ENCODE measurements at regions not wholly inside any gene's neighbourhood (a gene's known extent, or its start where the extent isn't known, plus 50 kb on each side); places are given as distances from the start of the nearest gene placed in this dataset.
"Not testable (repeated sequence)": the region's sequence is repeated elsewhere in the genome, so short reads cannot be mapped to it uniquely, and the experiment has no call there.

GRCh38 chr4:151459375-151459774 lies 50.4 kb downstream of the FHIP1A start:
- no peak for DNase-seq (ENCODE audit: low spot score)

GRCh38 chr4:151460434-151460833 lies 51.5 kb downstream of the FHIP1A start:
- DNase-seq (ENCODE audit: low spot score), result no peak

GRCh38 chr4:151462554-151462953 lies 53.6 kb downstream of the FHIP1A start:
- DNase-seq (ENCODE audit: low spot score), result no peak

GRCh38 chr4:151468715-151469696 lies 60.0 kb downstream of the FHIP1A start:
- DNase-seq (ENCODE audit: low spot score), result no peak

GRCh38 chr4:151469970-151470369 lies 61.0 kb downstream of the FHIP1A start:
- DNase-seq (ENCODE audit: low spot score), result no peak

- DNase-seq (ENCODE audit: low spot score), result no peak
Observed at GRCh38 chr4:151471728-151472127, 62.8 kb downstream of the FHIP1A start.

GRCh38 chr4:151472297-151472696 lies 63.3 kb downstream of the FHIP1A start:
- DNase-seq (ENCODE audit: low spot score), result no peak

GRCh38 chr4:151472711-151473110 lies 63.7 kb downstream of the FHIP1A start:
- DNase-seq (ENCODE audit: low spot score), result no peak

- DNase-seq (ENCODE audit: low spot score), result no peak
Observed at GRCh38 chr4:151473521-151474097, 64.6 kb downstream of the FHIP1A start.

- DNase-seq (ENCODE audit: low spot score), result no peak
Observed at GRCh38 chr4:151475035-151475714, 66.2 kb downstream of the FHIP1A start.

GRCh38 chr4:151481813-151482212 lies 72.8 kb downstream of the FHIP1A start:
- DNase-seq (ENCODE audit: low spot score), result no peak

GRCh38 chr4:151484396-151485102 lies 75.6 kb downstream of the FHIP1A start:
- peak; percentile 91 for DNase-seq (ENCODE audit: low spot score)

- DNase-seq (ENCODE audit: low spot score), result no peak
Observed at GRCh38 chr4:151485541-151486131, 76.7 kb downstream of the FHIP1A start.

- DNase-seq (ENCODE audit: low spot score), result peak; percentile 38
Observed at GRCh38 chr4:151486168-151486567, 77.2 kb downstream of the FHIP1A start.

- no peak for DNase-seq (ENCODE audit: low spot score)
Observed at GRCh38 chr4:151488968-151489367, 80.0 kb downstream of the FHIP1A start.

GRCh38 chr4:151489462-151490203 lies 80.7 kb downstream of the FHIP1A start:
- no peak for DNase-seq (ENCODE audit: low spot score)

- DNase-seq (ENCODE audit: low spot score), result not testable (repeated sequence)
Observed at GRCh38 chr4:151495612-151496011, 86.6 kb downstream of the FHIP1A start.

- not testable (repeated sequence) for DNase-seq (ENCODE audit: low spot score)
Observed at GRCh38 chr4:151511548-151511947, 102.6 kb downstream of the FHIP1A start.

GRCh38 chr4:151517896-151518295 lies 108.9 kb downstream of the FHIP1A start:
- no peak for DNase-seq (ENCODE audit: low spot score)

- DNase-seq (ENCODE audit: low spot score), result no peak
Observed at GRCh38 chr4:151518359-151518758, 109.4 kb downstream of the FHIP1A start.
